Gastroesophageal sphincter (tissue), 3 donors: ENCODE measurements at regions not wholly inside any gene's neighbourhood (a gene's known extent, or its start where the extent isn't known, plus 50 kb on each side); places are given as distances from the start of the nearest gene placed in this dataset.

Experiments
- POLR2A ChIP-seq, 2 donors: fragments of 450-650 bp; IDR thresholded peaks; one replicate each; pipeline ENCODE4 v1.6.1; 2017; ENCODE audit warnings: antibody characterized with exemption in 2 of 2, mild to moderate bottlenecking in 2 of 2, moderate library complexity in 1 of 2
- POLR2AphosphoS5 ChIP-seq: sonication (generic); formaldehyde crosslinking; IDR thresholded peaks from one replicate; pipeline ENCODE4 v1.6.1; 2017; ENCODE audit warnings: antibody characterized with exemption
- TF ChIP-seq, protein P1 (sequence below), 4 experiments: fragments of 200-600 bp in 2 of 4; fragments of 450-650 bp in 2 of 4; sonication (generic) in 1 of 4; IDR thresholded peaks; one replicate each; pipeline ENCODE4 v1.5.1; 2017 to 2019; ENCODE audit warnings: antibody characterized with exemption in 4 of 4, mild to moderate bottlenecking in 2 of 4, moderate library complexity in 2 of 4

DNA sequence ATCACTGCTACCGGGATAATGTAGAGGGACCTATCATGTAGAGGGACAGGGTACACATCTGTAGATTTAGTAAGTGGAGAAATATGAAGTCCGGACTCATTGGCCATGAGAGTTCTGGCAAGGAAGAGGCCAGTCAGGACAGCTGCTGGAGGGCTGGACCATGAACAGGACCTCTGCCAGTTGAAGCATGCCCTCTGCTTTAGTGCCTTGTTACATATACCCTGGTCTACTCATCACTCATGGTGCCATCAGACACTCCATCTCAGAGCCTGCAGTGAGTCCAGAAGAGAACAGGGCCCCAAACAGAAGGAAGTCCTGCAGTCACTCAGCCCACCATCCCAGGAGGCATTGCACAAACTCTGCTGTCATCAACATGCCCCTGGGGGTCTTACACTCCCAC is 54.7 kb upstream of the CA12 start:
- TF ChIP-seq, protein P1, sequence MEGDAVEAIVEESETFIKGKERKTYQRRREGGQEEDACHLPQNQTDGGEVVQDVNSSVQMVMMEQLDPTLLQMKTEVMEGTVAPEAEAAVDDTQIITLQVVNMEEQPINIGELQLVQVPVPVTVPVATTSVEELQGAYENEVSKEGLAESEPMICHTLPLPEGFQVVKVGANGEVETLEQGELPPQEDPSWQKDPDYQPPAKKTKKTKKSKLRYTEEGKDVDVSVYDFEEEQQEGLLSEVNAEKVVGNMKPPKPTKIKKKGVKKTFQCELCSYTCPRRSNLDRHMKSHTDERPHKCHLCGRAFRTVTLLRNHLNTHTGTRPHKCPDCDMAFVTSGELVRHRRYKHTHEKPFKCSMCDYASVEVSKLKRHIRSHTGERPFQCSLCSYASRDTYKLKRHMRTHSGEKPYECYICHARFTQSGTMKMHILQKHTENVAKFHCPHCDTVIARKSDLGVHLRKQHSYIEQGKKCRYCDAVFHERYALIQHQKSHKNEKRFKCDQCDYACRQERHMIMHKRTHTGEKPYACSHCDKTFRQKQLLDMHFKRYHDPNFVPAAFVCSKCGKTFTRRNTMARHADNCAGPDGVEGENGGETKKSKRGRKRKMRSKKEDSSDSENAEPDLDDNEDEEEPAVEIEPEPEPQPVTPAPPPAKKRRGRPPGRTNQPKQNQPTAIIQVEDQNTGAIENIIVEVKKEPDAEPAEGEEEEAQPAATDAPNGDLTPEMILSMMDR (IDR thresholded peaks at IDR 0.05), result no peak
- TF ChIP-seq POLR2A (IDR thresholded peaks at IDR 0.05) (no peak), POLR2AphosphoS5 (no peak)
